NCI-H774 (cell line): ENCODE measurements at regions not wholly inside any gene's neighbourhood (a gene's known extent, or its start where the extent isn't known, plus 50 kb on each side); places are given as distances from the start of the nearest gene placed in this dataset.
A peak's percentile ranks its signal among the peaks of the same experiment; 100 is the strongest.

ENCODE experiments used
- DNase-seq: peaks from one replicate; lab custom pipeline; 2025; lab: John Stamatoyannopoulos, UW

DNA sequence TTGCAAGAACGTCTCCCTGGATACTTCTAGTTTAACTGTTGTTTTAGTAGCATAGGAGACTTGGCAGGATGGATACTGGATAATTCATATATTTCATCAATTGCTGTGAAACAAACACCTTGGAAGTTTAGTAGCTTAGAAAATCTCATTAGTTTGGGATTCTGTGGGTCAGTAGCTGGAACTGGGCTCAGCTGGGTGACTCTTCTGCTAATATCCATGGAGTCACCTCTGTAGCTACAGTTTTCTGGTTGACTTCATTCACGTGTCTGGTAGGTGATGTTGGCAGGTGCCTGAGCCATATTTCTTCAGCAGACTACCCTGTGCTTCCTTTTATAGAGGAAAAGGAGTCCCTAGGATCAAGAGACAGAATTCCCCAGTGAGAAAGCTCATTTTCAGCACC lies 208.9 kb upstream of the PFKP start:
- no peak for DNase-seq

DNA sequence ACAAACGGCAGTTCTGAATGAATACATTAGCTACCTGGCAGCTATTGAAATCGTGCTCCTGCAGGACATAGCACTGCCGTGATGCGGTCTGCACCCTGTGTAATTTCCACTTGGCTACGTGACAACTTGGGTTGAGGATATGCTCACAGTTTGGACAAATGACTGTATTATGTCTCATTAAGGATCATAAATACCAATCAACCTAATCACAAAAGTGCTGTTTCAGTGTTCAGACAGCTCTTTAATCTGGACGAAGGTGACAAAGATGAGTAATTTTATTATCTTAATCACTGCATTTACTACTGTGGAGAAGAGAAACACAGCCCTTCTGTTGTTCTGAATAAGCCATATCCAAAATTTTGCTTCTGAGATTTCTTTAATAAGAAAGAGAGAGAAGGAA lies 210.8 kb upstream of the PFKP start:
- no peak for DNase-seq

DNA sequence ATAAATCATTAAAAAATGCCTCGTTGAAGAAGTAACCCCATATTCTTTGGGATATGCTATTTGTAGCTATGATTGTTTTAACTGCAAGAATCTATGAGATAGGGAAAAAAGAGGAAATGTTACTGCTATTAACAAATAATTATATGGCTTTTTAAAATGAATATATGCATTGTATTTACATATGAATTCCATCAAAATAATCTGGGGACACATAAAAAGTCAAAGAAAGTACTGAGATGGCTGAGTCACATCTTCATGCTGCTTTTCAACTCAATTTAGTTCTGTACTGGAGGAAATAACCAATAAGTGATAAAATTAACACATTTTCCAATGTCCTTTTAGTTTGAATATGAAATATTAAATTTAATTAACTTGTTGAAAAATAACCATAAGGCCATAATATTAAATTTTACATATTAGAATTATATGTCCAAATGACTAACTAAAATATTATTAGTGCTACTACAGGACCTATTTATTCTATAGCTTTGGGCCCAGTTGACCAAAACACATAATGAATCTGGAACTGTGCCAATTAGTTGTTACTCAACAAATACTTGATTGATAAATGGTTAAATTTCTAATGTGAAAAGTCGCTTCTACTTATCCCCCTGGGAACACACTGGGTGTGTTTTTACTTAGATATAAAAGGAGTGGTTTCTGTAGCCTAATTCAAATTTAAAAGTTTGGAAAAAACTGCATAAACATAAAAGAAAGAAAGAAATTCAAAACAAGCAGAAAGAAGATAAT lies 214.6 kb upstream of the PFKP start:
- no peak for DNase-seq

DNA sequence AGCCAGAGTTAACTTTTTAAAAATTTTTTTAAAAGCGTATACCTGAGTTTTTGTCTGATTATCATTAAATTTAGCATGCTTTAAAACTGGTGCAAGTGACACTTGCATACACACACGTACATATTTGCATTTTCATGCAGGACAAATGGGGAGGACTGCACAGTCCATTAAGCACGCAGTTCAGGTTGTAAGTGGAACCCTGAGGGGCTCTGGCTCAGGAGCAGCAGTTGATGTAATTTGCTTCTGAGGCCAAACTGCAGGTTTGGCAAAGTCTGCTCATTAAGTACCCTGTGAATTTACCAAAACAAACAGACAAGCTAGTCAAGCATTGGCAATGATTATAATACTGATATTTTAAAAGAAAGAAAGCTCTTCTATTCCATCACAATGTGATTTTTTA lies 215.8 kb upstream of the PFKP start:
- peak; percentile 51 for DNase-seq

DNA sequence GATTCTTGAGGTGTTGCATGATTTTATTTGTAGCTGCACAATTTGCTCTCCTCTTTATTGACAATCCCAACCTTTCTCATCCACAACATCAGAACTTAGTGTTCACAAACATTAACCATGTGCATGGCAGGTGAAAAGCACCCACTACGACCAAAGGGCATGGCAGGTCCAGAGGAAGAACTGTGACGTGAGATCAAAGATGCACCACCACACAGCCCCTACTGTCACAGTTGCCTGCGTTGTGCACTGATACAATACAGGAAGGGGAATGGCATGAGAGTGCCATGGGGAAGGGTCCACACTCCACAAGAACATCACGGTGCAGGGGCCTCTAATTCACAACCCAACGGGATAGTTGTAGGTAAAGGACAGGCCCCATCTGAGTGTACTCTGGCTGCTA lies 217.1 kb upstream of the PFKP start:
- no peak for DNase-seq

DNA sequence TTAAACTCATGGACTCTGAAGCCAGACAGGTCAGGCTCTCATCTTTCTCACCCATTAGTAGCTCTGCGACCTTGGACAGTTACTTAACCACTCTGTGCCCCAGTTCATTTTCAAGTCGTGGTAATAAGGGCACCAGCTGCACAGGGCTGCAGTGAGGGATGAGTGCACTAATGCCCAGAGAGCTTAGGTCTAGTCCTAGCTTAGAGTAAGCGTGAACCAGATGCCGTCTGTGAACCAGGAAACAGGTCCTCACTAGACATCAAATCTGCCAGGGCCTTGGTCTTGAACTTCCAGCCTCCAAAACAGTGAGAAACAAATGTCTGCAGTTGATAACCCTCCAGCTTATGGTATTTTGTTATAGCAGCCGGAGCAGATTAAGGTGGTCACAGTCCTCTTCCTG lies 222.4 kb upstream of the PFKP start:
- no peak for DNase-seq

DNA sequence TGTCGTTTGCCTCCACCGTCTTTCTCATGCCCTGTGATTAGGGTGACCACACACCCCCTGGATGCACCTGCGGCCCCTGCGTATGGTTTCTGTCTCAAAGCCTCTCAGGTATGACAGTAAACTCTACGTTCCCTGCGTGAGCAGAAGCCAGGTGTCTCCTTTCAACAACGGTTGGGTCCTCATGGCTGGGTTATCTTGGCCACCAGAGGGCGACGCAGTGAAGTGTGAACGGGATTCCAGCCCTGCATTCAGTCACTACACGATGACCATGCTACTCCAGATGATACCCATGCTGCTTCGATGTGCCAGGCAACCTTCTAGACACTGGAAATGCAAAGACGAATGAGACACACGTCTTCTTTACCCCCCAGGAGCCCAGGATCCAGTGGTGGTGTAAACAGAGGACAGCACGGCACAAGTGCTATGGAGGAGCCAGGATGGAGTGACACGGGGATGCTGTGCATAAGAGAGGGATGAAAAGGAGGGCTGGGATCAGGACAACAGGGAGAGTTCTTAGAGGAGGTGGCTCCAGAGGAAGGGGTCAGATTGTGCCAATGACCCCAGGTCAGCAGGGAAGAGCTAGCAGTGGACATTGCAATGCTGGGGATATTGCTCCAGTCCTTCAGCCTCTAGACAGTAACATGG lies 228.1 kb upstream of the PFKP start:
- peak; percentile 49 for DNase-seq

DNA sequence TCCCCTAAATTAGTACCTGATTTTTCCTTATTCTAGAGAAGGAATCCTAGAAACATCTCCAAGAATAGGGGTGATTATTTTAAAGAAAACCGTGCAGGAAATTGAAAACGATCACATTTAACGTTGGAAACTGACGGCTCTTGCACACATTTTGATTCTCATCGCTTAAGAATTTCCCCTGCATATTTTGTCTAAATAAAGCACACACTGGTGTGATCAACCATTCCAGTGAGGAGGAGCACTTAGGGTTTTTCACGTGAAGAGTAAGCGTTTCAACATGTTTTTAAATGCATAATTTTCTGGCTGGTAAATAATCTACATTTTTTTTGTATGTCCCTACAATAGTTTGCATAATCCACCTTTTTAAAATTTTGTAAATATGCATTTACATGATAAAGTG lies 229.7 kb upstream of the PFKP start:
- DNase-seq = no peak

DNA sequence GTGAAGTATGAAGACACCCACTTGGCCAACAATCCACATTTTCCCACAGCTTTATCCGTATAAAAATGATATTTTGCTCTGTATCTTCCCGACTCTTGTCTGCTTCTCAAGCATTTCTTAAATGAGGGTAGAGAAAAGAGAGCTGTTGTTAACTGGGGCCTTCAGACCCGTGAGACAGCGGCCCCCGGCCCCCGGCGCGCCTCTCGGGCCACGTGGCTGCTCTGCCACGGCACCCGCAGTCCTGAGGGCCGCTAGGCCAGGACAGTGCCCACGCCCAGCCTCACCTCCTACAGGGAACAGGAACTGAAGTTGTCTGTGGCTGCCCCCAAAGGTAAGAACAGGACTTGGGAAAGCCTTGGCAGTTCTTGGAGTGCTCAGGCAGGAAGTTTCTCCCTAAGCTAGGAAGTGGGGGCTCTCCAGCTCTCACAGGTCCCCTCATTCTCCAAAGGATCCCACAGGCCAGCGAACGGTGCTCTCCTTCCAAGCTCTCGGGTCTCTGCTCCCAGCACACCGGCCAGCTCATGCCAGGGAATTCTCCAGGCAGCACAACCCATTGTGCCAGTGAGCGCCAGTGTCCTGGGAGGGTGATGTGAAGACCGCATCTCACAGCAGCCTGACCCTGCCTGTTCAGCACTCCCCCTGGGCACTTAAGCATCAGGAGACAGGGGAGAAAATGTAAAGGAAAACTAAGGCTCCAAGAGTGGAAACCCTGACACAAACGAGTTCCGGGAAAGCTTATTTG lies 230.3 kb upstream of the PFKP start:
- no peak for DNase-seq

DNA sequence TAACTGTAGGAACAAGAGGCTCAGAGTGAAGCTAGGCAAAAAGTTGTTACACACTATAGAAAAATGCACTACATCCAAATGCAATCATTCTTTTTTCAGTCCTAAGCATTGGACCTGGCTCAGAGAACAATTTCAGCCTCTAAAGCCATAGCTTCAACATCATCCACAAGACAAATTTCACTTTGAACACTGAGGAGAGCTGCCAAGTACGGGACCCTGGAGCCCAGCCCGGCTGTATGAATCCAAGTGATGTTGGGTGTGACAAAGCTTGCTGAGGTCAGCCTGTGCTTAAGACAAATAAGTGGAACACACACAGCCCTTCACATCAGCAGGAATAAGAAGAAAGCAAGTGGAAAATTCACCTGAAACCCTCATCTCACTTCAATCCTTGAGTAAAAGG lies 233.1 kb upstream of the PFKP start:
- DNase-seq = no peak

DNA sequence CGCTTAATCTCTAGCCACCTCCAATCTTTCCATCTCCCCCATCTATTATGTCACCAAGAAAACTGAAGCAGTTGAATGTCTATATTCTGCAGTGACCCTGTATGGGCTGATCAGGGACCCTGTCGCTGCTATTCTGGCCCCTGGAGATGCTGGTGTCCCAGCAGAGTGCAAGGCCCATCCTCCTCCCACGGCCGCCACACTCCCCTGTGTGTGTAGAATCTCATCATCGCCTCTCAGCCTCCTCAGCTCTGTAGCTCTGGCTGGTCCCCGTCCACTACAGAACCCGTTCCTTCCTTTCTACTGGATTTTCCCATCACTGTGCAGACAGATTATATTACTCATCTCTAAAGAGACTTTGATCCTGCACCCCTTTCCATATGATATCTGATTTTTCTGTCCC lies 235.8 kb upstream of the PFKP start:
- no peak for DNase-seq

DNA sequence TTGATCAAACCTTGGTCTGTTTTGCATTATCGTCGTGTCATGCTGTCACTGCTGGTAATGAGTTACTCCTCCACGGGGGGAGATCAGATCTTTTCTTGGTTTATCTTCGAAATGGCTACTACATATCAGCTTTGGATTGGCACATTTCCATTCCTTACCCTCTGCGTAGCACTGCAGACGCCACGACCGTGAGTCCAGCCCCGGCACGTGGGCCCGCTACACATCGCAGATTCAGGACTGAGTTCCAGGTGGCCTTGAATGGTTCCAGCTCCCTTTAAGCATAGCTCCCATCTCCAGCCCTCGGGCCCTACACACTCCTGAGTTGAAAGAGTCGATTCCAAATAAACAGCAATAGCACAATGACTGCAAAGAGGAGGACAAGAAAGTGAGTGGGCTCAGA lies 238.6 kb upstream of the PFKP start:
- DNase-seq = no peak

DNA sequence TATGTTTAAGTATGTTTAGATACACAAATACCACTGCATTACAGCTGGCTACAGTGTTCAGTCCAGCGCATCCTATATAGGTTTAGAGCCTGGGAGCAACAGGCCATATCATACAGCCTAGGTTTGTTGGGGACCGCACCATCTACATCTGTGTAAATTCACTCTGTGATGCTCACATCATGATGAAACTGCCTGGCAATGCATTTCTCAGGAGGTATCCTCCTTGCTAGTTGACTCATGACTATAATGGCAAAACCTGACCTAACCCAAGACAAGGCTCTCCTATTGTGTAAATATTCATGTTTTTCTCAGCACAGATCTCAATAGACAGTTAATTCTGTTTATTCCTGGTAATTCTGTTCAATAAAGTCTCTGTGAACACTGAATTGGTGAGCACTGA lies 240.7 kb upstream of the PFKP start:
- no peak for DNase-seq

DNA sequence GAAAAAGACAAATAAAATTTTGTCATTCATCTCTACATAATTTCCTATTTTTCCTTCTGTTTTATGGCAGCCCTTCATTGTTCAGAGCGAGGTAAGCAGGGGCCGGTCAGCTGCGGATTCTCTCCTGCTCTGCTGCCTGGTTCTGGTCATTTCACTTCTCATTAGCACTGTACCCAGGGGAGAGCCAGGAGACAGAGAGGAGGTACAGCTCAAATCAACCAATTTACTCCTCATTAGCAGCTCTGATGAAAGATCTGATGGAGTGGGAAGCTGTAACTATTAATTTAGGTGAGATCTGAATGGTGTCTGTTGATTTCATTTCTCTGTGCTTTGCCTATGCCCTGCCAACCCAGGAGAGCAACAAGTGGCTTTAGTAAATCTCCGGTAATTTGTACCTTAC lies 241.5 kb upstream of the PFKP start:
- DNase-seq = no peak

DNA sequence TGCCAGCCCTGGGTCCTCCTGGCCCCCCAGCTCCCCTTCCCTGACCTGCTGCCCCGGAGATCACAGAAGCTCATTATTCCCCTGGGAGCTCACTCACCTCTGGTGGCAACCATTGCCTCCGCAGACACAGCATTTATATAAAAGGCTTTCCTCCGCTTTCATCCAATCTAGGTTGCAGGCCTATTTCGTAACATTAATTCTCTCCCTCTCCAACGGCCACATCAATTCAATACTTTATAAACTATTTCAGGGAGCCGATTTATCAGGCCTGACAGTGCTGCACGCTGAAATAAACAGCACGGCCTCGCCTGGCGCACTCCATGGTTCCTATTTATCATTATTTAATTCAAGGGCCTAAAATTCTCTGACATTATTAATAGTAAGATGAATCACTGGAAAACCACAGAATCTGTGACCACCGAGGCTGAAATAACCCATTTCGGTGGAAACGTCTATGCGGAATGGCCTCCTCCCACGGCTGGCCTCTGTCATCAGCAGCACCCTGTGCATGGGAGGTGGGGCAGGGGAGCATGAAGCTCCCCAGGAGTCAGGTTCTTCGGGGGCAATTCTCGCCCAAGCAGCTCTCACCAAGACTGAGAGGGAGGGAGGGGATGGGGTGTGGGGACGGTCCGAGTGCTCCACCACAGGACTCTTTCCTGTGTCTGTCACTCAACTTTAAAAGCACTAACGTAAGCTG lies 249.3 kb upstream of the PFKP start:
- DNase-seq = no peak

DNA sequence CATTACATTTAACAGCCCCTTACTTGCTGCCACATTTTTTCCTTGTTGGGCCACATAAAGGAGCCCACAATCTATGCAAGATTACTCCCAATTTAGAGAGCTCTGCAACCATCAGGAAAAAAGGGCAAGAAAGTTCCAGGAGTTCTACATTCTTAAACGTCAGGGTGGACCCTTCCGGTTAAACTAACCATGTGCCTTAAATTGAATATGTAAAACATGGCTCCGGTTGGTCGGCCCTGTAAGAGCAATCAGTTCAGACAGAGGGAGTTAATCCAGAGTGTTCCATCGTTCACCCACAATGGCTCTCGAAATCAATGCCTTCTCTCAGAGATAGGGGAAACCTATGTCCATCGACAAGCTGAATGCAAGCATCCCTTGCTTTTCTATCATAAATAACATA lies 253.7 kb upstream of the PFKP start:
- DNase-seq = no peak

DNA sequence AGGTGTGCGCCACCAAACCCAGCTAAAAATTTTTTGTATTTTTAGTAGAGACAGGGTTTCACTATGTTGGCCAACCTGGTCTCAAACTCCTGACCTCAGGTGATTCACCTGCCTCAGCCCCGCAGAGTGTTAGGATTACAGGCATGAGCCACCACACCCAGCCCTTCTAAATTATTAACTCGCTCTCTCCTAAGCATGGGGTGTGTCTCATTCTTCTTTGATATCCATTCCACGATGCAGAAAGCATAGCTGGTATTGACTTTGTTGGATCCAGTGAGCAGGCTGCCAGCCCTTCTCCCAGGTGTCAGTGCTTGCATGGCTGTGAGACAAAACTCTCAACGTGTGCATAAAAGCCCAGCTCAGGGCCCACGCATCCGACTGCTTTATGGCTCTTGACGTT lies 254.1 kb upstream of the PFKP start:
- DNase-seq = no peak

DNA sequence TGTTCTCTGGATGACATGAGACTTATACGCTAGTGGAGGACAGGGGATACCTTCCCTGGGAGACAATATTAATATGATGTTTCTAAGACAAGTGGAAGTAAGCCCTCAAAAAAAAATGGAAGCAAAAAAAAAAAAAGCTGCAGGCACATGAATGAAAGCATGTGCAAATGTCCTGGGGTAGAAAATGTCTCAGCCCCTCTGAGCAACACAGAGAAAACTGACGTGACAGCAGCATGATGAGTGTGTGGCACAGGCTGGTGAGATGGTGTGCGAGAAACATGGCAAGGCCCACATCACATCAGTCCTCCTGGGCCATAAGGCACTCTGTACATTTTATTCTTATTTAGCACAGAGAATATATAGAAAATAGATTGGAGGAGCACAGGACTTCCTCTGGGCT lies 254.7 kb upstream of the PFKP start:
- DNase-seq = no peak

DNA sequence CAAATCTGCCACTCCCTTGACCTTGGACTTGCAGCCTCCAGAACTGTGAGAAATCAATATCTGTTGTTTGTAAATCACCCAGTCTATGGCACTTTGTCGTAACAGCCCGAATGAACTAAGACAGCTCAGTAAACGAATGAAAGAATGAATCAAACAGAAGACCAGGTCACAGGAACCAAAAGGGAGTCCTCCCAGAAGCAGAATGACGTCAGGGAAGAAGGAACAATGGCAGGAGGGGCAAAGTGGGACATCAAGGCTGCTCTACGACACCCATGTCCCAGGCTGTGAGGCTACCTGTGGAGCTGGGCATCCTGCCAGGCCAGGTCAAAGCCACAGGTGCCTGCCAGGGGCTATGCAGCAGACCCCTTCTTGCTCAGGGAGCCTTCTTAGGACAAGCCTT lies 267.2 kb upstream of the PFKP start:
- DNase-seq = no peak

DNA sequence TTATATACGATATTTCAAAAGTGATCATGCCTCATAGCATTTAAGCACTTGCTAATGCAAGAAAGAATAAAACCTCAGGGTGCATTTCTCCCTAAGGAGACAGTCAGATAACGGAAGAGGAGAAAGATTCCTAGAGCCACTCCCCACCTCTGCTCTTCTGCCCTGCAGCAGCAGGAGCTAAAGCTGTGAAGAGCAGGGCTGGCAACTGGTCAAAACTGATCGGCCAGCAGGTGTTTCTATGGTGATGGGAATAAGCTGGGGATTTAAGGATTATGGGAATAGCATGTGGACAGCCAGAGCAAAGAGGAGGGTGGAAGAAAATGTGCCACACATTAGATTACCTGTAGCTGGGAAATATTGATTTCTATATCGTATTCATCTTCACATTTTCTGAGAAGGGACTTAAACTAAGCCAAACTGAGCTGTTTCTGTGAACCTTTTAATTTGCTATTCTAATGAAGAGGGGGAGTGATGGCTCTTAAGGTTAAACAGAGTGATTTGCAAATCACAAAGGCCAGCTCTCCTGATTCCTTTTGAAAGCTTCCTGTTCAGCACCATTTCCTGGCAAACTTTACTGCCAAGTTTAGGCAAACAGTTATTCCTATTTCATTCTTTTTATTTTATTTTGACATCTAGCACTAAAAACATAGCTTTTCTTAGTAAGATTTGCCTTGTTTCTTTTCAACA lies 268.9 kb upstream of the PFKP start:
- DNase-seq = no peak

DNA sequence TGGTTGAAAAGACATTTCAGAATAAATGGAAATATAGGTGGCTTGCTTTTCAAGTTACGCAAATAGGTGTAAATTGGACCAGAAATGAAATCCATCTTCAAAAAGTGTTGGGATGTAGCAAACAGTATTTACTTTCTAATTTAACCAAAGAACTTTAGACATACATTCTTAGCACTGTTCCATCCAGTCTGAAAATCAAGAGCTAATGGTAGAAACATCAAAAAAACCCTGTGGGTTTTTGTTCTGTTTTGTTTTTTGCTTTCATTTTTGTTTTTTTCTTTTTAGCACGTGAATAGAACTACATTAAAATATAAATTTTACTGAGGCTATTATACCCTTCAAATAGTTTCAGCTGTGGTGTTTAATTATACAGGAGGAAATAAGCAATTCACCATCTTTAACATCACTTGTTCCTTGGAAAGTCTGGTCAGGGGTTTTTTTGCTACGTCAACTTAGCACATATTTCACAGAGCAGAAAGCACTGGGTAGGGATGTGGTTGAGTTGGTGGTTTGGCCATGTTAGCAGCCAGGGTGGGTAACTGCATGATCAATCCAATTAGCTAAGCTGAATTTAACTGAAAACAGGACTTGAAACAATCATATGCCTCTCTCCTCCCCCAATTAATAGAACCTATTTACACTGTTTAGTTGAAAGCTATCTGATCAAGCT lies 275.4 kb upstream of the PFKP start:
- DNase-seq = no peak
